Fibroblast of lung (primary cell): ENCODE measurements at regions not wholly inside any gene's neighbourhood (a gene's known extent, or its start where the extent isn't known, plus 50 kb on each side); places are given as distances from the start of the nearest gene placed in this dataset.

Source experiments
- EZH2 ChIP-seq: IDR thresholded peaks from 2 replicates; pipeline ENCODE4 v1.5.1; 2012; ENCODE audit warnings: low read length, control low read depth, mild to moderate bottlenecking; ENCODE audit errors: missing control alignments
- TF ChIP-seq, protein P1 (sequence below), 2 donors: IDR thresholded peaks in 1 of 2; conservative IDR thresholded peaks in 1 of 2; 1 replicate in 1 of 2; 2 replicates in 1 of 2; pipeline ENCODE4 v1.5.1; 2011 to 2012; ENCODE audit warnings: low read length in 2 of 2, control low read depth in 1 of 2, inconsistent platforms in 1 of 2, low read depth in 1 of 2, mild to moderate bottlenecking in 1 of 2

- TF ChIP-seq, protein P1, sequence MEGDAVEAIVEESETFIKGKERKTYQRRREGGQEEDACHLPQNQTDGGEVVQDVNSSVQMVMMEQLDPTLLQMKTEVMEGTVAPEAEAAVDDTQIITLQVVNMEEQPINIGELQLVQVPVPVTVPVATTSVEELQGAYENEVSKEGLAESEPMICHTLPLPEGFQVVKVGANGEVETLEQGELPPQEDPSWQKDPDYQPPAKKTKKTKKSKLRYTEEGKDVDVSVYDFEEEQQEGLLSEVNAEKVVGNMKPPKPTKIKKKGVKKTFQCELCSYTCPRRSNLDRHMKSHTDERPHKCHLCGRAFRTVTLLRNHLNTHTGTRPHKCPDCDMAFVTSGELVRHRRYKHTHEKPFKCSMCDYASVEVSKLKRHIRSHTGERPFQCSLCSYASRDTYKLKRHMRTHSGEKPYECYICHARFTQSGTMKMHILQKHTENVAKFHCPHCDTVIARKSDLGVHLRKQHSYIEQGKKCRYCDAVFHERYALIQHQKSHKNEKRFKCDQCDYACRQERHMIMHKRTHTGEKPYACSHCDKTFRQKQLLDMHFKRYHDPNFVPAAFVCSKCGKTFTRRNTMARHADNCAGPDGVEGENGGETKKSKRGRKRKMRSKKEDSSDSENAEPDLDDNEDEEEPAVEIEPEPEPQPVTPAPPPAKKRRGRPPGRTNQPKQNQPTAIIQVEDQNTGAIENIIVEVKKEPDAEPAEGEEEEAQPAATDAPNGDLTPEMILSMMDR (conservative IDR thresholded peaks at IDR 0.05 in 1 of 2, IDR thresholded peaks at IDR 0.05 in 1 of 2; ENCODE audit: low read depth in 1 of 2, low read length in 2 of 2), result no peak
- TF ChIP-seq EZH2, result no peak
Measured at GRCh38 chr5:125037530-125037929, 291.1 kb upstream of the ZNF608 start.
